Endothelial cell of umbilical vein (primary cell): ENCODE measurements at regions not wholly inside any gene's neighbourhood (a gene's known extent, or its start where the extent isn't known, plus 50 kb on each side); places are given as distances from the start of the nearest gene placed in this dataset.

Experiments
- BruUV-seq: library from RNA; stranded (reverse); fragments of 400-500 nt; replicated peaks from 2 replicates; lab custom pipeline; 2021; lab: Mats Ljungman, UMichigan
- CTCF ChIA-PET: fragments of 300-600, 350-600 bp; sonication (Branson Sonifier 250); formaldehyde crosslinking; loops from one replicate; lab custom pipeline; 2021; ENCODE audit warnings: antibody characterized with exemption, inconsistent platforms; lab: Charles Lee
- POLR2A ChIA-PET: fragments of 300-600, 350-600 bp; sonication (Branson Sonifier 250); formaldehyde crosslinking; loops from one replicate; lab custom pipeline; 2021; ENCODE audit warnings: antibody characterized with exemption, inconsistent platforms; lab: Charles Lee
- DNase-seq: peaks from one replicate; pipeline ENCODE4 v3.0.0-alpha.2; 2011; ENCODE audit warnings: low read depth, low spot score
- FAIRE-seq: peaks from 2 replicates; lab custom pipeline; 2011; peaks lifted over from hg19 to GRCh38; lab: Jason Lieb, UNC
- H2AFZ ChIP-seq: 2 replicates; pipeline ENCODE4 v1.6.0; 2012; ENCODE audit warnings: low read depth, low read length, control low read depth, inconsistent platforms
- H3K27ac ChIP-seq: 2 replicates; pipeline ENCODE4 v1.5.1; 2011; ENCODE audit warnings: low read depth, mild to moderate bottlenecking, control low read depth, low read length, moderate library complexity; ENCODE audit not compliant: insufficient read depth
- H3K27me3 ChIP-seq, 2 experiments: 2 replicates each; pipeline versions ENCODE4 v1.6.0 to v1.6.1; 2011; ENCODE audit warnings: low read length in 2 of 2, mixed read lengths in 1 of 2; ENCODE audit not compliant: control insufficient read depth in 2 of 2, insufficient read depth in 2 of 2
- H3K36me3 ChIP-seq, 2 experiments: 2 replicates in 1 of 2; 3 replicates in 1 of 2; pipeline ENCODE4 v1.5.1; 2011; ENCODE audit warnings: low read length in 2 of 2, mild to moderate bottlenecking in 1 of 2, moderate library complexity in 1 of 2; ENCODE audit not compliant: control insufficient read depth in 2 of 2, insufficient read depth in 2 of 2; ENCODE audit errors: extremely low read depth in 1 of 2
- H3K4me1 ChIP-seq: 3 replicates; pipeline ENCODE4 v1.5.1; 2011; ENCODE audit warnings: mild to moderate bottlenecking, low read length; ENCODE audit not compliant: control insufficient read depth, insufficient read depth; ENCODE audit errors: extremely low read depth
- H3K4me2 ChIP-seq: 2 replicates; pipeline ENCODE4 v1.6.1; 2011; ENCODE audit warnings: low read length, control low read depth, mixed read lengths; ENCODE audit not compliant: insufficient read depth
- H3K4me3 ChIP-seq, 3 experiments: fragments of 200-600 bp in 1 of 3; sonication (generic), shearing (Covaris generic) in 1 of 3; replicated peaks in 1 of 3; 2 replicates each; pipeline ENCODE4 v1.5.1; 2011 to 2016; ENCODE audit warnings: control low read depth in 3 of 3, low read length in 3 of 3, mild to moderate bottlenecking in 2 of 3, inconsistent platforms in 1 of 3, low read depth in 1 of 3, moderate library complexity in 1 of 3; ENCODE audit not compliant: insufficient read depth in 1 of 3
- H3K79me2 ChIP-seq: 2 replicates; pipeline ENCODE4 v1.6.0; 2012; ENCODE audit warnings: low read length, inconsistent platforms; ENCODE audit not compliant: control insufficient read depth, insufficient read depth
- H3K9ac ChIP-seq: replicated peaks from 2 replicates; pipeline ENCODE3; 2011; ENCODE audit warnings: low read length, control low read depth; ENCODE audit not compliant: insufficient read depth; ENCODE audit errors: extremely low read depth
- H3K9me1 ChIP-seq: replicated peaks from 3 replicates; pipeline ENCODE4 v1.6.0; 2011; ENCODE audit warnings: mild to moderate bottlenecking, low read length; ENCODE audit not compliant: control insufficient read depth, insufficient read depth; ENCODE audit errors: extremely low read depth
- H3K9me3 ChIP-seq: replicated peaks from 2 replicates; pipeline ENCODE4 v1.5.1; 2012; ENCODE audit warnings: low read length, inconsistent platforms; ENCODE audit not compliant: control insufficient read depth, insufficient read depth
- H4K20me1 ChIP-seq: replicated peaks from 2 replicates; pipeline ENCODE3; 2011; ENCODE audit warnings: mild to moderate bottlenecking, low read length; ENCODE audit not compliant: control insufficient read depth, insufficient read depth; ENCODE audit errors: extremely low read depth
- EZH2 ChIP-seq: IDR thresholded peaks from 2 replicates; pipeline ENCODE4 v1.6.1; 2012; ENCODE audit warnings: borderline replicate concordance, low read depth, mild to moderate bottlenecking, moderate library complexity, low read length, inconsistent platforms; ENCODE audit not compliant: severe bottlenecking
- FOS ChIP-seq: IDR thresholded peaks from 2 replicates; pipeline ENCODE4 v1.6.1; 2011; ENCODE audit warnings: mild to moderate bottlenecking, low read length, moderate library complexity, borderline replicate concordance; ENCODE audit not compliant: insufficient read depth
- GATA2 ChIP-seq: IDR thresholded peaks from 2 replicates; pipeline ENCODE4 v1.7.0; 2011; ENCODE audit warnings: low read depth, mild to moderate bottlenecking, moderate library complexity, mixed read lengths, low read length; ENCODE audit not compliant: insufficient read length, insufficient read depth
- JUN ChIP-seq: IDR thresholded peaks from 2 replicates; pipeline ENCODE4 v1.6.1; 2011; ENCODE audit warnings: borderline replicate concordance, low read depth; ENCODE audit not compliant: insufficient read length, insufficient read depth
- MYC ChIP-seq: IDR thresholded peaks from one replicate; pipeline ENCODE4 v1.6.1; 2011; ENCODE audit warnings: mild to moderate bottlenecking, low read depth, low read length
- POLR2A ChIP-seq: IDR thresholded peaks from 2 replicates; pipeline ENCODE4 v1.6.1; 2012; ENCODE audit warnings: low read depth, mild to moderate bottlenecking, control low read depth, low read length
- POLR2AphosphoS5 ChIP-seq: IDR thresholded peaks from 2 replicates; pipeline ENCODE4 v1.6.1; 2012; ENCODE audit warnings: low read depth, mild to moderate bottlenecking, control low read depth, low read length, moderate library complexity; ENCODE audit not compliant: insufficient read depth
- dilution Hi-C: fragments of 300-500 bp; cut with MboI; formaldehyde crosslinking; loops from one replicate; pipeline ENCODE4 v1.15.0; 2019; ENCODE audit warnings: low sequenced_read_pairs; ENCODE audit not compliant: extremely low pct_ligation_motif_present
- intact Hi-C: fragments of 100-400 bp; cut with micrococcal nuclease; formaldehyde crosslinking; loops from one replicate; pipeline ENCODE4 v1.10.0; 2022
- TF ChIP-seq, protein P1 (sequence below): IDR thresholded peaks from 2 replicates; pipeline ENCODE4 v1.6.1; 2011; ENCODE audit not compliant: insufficient read depth, insufficient read length
- TF ChIP-seq, protein P2 (sequence below), 2 donors: IDR thresholded peaks; 1 replicate in 1 of 2; 2 replicates in 1 of 2; pipeline ENCODE4 v1.5.1; 2011; ENCODE audit warnings: low read length in 2 of 2, mild to moderate bottlenecking in 2 of 2, moderate library complexity in 2 of 2, control low read depth in 1 of 2, inconsistent platforms in 1 of 2, low read depth in 1 of 2; ENCODE audit not compliant: insufficient read depth in 1 of 2; ENCODE audit errors: extremely low read depth in 1 of 2

DNA sequence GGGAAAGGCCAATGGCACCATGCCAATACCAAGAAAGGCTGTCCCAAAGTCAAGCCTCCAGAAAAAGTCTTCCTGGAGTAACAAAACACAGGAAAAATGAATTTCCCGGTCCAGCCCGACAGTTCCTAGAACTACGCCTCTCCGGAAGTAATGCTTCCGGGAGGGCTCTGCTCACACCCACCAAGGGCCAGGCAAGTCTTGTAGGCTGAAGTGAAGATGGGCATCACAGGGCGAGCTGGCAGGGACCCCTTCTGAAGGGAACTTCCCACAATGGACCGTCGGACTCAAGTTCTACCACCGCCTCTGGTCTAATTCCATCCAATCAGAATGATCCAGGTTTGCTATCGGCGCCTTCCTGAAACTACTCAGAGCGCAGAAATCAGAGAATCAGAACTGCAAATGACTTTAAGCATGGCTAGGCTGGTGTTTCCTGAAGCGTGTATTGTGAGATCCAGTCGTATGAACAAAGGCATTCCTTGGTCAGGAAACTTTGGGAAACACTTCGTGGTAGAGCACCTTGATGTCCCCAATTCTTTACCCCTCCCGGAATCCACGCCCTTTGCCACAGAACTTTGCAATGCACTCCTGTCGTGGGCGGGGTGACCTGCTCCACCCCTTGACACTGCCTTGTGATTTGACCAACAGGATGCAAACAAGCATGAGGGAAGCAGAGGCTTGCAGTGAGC lies 127.8 kb downstream of the BCOR start:
- FAIRE-seq: peak; percentile 91
- Histone ChIP-seq H3K27ac (peak overlapping the region; percentile 5), H3K79me2 (no peaks in the 10 kb centered on the region), H3K9ac (no peak overlapping the region), H3K9me3 (no peaks in the 10 kb centered on the region), H3K36me3 (no peaks in the 10 kb centered on the region), H3K9me1 (no peaks in the 10 kb centered on the region), H3K4me3 (no peak overlapping the region), H3K4me1 (peaks cover 20% of the 10 kb centered on the region), H2AFZ (peak overlapping the region; percentile 7), H3K27me3 (no peaks in the 10 kb centered on the region), H4K20me1 (no peaks in the 10 kb centered on the region), H3K4me2 (peak overlapping the region; percentile 60)
- TF ChIP-seq EZH2 (no peak), POLR2AphosphoS5 (peak; percentile 23), JUN (no peak), MYC (no peak)
- TF ChIP-seq, protein P1, sequence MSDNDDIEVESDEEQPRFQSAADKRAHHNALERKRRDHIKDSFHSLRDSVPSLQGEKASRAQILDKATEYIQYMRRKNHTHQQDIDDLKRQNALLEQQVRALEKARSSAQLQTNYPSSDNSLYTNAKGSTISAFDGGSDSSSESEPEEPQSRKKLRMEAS: no peak
- DNase-seq: peak; percentile 35
- ChIA-PET POLR2A (no interaction called here), CTCF (interaction anchor here (1.5 kb wide), 1 partner anchor 43 kb away, joined by 4 read pairs; no protein-coding TSS in a partner anchor)
- BruUV-seq: no TSS peak
- intact Hi-C loops: loop anchor here (2.0 kb wide), 1 partner anchor 43 kb away; no protein-coding TSS in a partner anchor
- dilution Hi-C loops: no loop called here

GRCh38 chrX:39971760-39972159 lies 126.0 kb downstream of the BCOR start:
- ChIA-PET POLR2A (no interaction called here), CTCF (interaction anchor here (0.8 kb wide), 1 partner anchor 241 kb away, joined by 3 read pairs; no protein-coding TSS in a partner anchor)
- Histone ChIP-seq H3K9ac (no peak overlapping the region), H3K36me3 (no peaks in the 10 kb centered on the region), H3K9me1 (no peaks in the 10 kb centered on the region), H3K4me1 (peaks cover 20% of the 10 kb centered on the region), H3K27me3 (no peaks in the 10 kb centered on the region), H4K20me1 (no peaks in the 10 kb centered on the region), H3K4me3 (no peak overlapping the region), H3K4me2 (no peak overlapping the region), H3K9me3 (no peaks in the 10 kb centered on the region), H3K27ac (no peak overlapping the region), H3K79me2 (no peaks in the 10 kb centered on the region), H2AFZ (no peak overlapping the region)
- DNase-seq (no peak), FAIRE-seq (no peak)
- dilution Hi-C loops: no loop called here
- intact Hi-C loops: loop anchor here (2.0 kb wide), 1 partner anchor 41 kb away; no protein-coding TSS in a partner anchor
- TF ChIP-seq GATA2 (no peak), MYC (no peak), EZH2 (no peak), POLR2AphosphoS5 (no peak), JUN (no peak), POLR2A (no peak), FOS (no peak)
- TF ChIP-seq, protein P2, sequence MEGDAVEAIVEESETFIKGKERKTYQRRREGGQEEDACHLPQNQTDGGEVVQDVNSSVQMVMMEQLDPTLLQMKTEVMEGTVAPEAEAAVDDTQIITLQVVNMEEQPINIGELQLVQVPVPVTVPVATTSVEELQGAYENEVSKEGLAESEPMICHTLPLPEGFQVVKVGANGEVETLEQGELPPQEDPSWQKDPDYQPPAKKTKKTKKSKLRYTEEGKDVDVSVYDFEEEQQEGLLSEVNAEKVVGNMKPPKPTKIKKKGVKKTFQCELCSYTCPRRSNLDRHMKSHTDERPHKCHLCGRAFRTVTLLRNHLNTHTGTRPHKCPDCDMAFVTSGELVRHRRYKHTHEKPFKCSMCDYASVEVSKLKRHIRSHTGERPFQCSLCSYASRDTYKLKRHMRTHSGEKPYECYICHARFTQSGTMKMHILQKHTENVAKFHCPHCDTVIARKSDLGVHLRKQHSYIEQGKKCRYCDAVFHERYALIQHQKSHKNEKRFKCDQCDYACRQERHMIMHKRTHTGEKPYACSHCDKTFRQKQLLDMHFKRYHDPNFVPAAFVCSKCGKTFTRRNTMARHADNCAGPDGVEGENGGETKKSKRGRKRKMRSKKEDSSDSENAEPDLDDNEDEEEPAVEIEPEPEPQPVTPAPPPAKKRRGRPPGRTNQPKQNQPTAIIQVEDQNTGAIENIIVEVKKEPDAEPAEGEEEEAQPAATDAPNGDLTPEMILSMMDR (IDR thresholded peaks at IDR 0.05; ENCODE audit: extremely low read depth in 1 of 2, insufficient read depth in 1 of 2, low read depth in 1 of 2, low read length in 2 of 2): no peak
- TF ChIP-seq, protein P1: no peak
- BruUV-seq: no TSS peak
